Calu3 (cell line): ENCODE measurements at regions not wholly inside any gene's neighbourhood (a gene's known extent, or its start where the extent isn't known, plus 50 kb on each side); places are given as distances from the start of the nearest gene placed in this dataset.

Experiments
- BruUV-seq: library from RNA; stranded (reverse); fragments of 400-500 nt; replicated peaks from 2 replicates; lab custom pipeline; 2021; lab: Mats Ljungman, UMichigan
- CTCF ChIA-PET: fragments of 300-600 bp; sonication (Branson Sonifier 250); formaldehyde crosslinking; loops from one replicate; lab custom pipeline; 2022; ENCODE audit warnings: antibody characterized with exemption; lab: Charles Lee
- DNase-seq: peaks from one replicate; pipeline ENCODE4 v3.0.0; 2022
- H3K27ac Mint-ChIP-seq: one replicate; pipeline ENCODE4 v1.8.0; 2022; ENCODE audit warnings: mixed read lengths; ENCODE audit not compliant: unreplicated experiment
- H3K27me3 Mint-ChIP-seq: one replicate; pipeline ENCODE4 v1.8.0; 2022; ENCODE audit warnings: mixed read lengths; ENCODE audit not compliant: unreplicated experiment
- H3K36me3 Mint-ChIP-seq: one replicate; pipeline ENCODE4 v1.8.0; 2022; ENCODE audit warnings: mild to moderate bottlenecking, moderate library complexity, mixed read lengths; ENCODE audit not compliant: insufficient read depth, unreplicated experiment
- H3K4me1 Mint-ChIP-seq: one replicate; pipeline ENCODE4 v1.8.0; 2022; ENCODE audit warnings: mild to moderate bottlenecking, low read depth, mixed read lengths; ENCODE audit not compliant: unreplicated experiment
- H3K4me3 Mint-ChIP-seq: one replicate; pipeline ENCODE4 v1.8.0; 2022; ENCODE audit warnings: mild to moderate bottlenecking, low read depth, moderate library complexity, mixed read lengths; ENCODE audit not compliant: unreplicated experiment
- H3K9me3 Mint-ChIP-seq: one replicate; pipeline ENCODE4 v1.8.0; 2022; ENCODE audit warnings: low read depth, mixed read lengths; ENCODE audit not compliant: unreplicated experiment
- CTCF ChIP-seq: fragments of 200-600 bp; IDR thresholded peaks from one replicate; pipeline ENCODE4 v1.8.0; 2022; ENCODE audit warnings: antibody characterized with exemption; ENCODE audit not compliant: unreplicated experiment
- intact Hi-C: fragments of 100-400 bp; cut with micrococcal nuclease; formaldehyde crosslinking; loops from one replicate; pipeline ENCODE4 v1.10.0; 2022; ENCODE audit not compliant: unreplicated experiment

DNA sequence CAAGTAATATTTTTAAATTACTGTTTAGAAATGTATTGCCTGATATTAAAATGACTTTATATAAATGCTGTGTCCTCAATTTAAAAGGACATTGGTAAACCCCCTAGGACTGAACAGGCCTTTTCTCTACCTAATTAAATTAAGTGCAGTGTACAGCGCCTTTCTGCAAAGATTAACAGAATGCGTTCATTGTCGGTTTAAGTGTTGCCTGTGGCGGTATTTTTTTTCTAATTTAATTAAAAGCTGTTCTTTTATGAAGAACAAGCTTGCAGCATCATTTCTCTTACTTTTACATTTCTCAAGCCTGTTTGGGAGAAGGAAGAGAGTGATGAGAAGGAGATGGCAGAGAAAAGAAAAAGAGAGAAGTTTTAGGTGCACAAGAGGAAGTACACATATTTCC is 344.9 kb downstream of the CPS1 start:
- Mint-ChIP-seq H3K9me3 (no peaks in the 10 kb centered on the region), H3K27me3 (no peaks in the 10 kb centered on the region), H3K27ac (no peak overlapping the region), H3K4me3 (no peak overlapping the region), H3K4me1 (no peaks in the 10 kb centered on the region), H3K36me3 (no peaks in the 10 kb centered on the region)
- CTCF ChIA-PET, result no interaction called here
- intact Hi-C loops, result no loop called here
- DNase-seq, result no peak
- BruUV-seq, result no TSS peak
- no peak for TF ChIP-seq CTCF

DNA sequence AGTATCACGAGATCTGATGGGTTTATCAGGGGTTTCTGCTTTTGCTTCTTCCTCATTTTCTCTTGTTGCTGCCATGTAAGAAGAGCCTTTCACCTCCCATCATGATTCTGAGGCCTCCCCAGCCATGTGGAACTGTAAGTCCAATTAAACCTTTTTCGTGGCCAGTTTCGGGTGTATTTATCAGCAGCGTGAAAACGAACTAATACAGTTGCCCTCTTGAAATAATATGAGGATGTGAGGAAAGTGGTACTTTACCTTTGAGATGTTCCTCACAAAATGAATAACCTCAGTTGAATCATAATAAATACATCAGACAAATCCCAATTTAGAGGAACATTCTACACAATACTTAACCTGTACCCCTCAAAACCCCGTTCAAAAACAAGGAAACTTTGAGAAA is 356.4 kb downstream of the CPS1 start:
- H3K36me3 Mint-ChIP-seq, result no peaks in the 10 kb centered on the region
- H3K27ac Mint-ChIP-seq, result no peak overlapping the region
- BruUV-seq, result no TSS peak
- no peak overlapping the region for H3K4me3 Mint-ChIP-seq
- H3K4me1 Mint-ChIP-seq, result no peaks in the 10 kb centered on the region
- CTCF ChIA-PET, result no interaction called here
- intact Hi-C loops, result no loop called here
- H3K9me3 Mint-ChIP-seq, result peaks cover 5% of the 10 kb centered on the region
- no peaks in the 10 kb centered on the region for H3K27me3 Mint-ChIP-seq
- no peak for TF ChIP-seq CTCF
- no peak for DNase-seq

DNA sequence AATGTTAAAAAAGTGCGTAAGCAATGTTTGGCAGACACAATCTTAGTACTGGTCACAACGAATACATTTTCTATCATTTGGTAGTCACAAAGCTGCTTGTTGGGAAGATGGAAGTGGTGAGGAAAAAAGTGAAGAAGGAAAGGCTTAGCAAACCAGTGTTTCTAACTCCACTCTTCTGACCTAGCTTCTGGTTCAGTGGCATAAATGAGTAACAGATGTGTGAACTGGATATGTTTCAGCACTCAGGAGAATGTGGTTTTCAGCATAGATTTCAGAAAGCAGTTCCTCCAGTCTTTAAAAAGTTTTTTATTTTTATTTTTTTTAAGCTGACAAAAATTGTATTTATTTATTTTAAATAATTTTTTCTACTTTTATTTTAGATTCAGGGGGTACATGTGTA is 357.1 kb downstream of the CPS1 start:
- H3K9me3 Mint-ChIP-seq, result peaks cover 2% of the 10 kb centered on the region
- no peak overlapping the region for H3K4me3 Mint-ChIP-seq
- BruUV-seq, result no TSS peak
- CTCF ChIA-PET, result no interaction called here
- no peak for TF ChIP-seq CTCF
- H3K27ac Mint-ChIP-seq, result no peak overlapping the region
- intact Hi-C loops, result no loop called here
- H3K36me3 Mint-ChIP-seq, result no peaks in the 10 kb centered on the region
- no peaks in the 10 kb centered on the region for H3K4me1 Mint-ChIP-seq
- H3K27me3 Mint-ChIP-seq, result no peaks in the 10 kb centered on the region
- DNase-seq, result no peak

GRCh38 chr2:210915912-210916311 is 359.5 kb downstream of the CPS1 start:
- Mint-ChIP-seq H3K27me3 (no peaks in the 10 kb centered on the region), H3K9me3 (peaks cover 2% of the 10 kb centered on the region), H3K4me3 (no peak overlapping the region), H3K36me3 (no peaks in the 10 kb centered on the region), H3K27ac (no peak overlapping the region), H3K4me1 (no peaks in the 10 kb centered on the region)
- no peak for TF ChIP-seq CTCF
- CTCF ChIA-PET, result no interaction called here
- no TSS peak for BruUV-seq
- no peak for DNase-seq
- intact Hi-C loops, result no loop called here
